ENCODE measurements at regions not wholly inside any gene's neighbourhood (a gene's known extent, or its start where the extent isn't known, plus 50 kb on each side); places are given as distances from the start of the nearest gene placed in this dataset.

DNA sequence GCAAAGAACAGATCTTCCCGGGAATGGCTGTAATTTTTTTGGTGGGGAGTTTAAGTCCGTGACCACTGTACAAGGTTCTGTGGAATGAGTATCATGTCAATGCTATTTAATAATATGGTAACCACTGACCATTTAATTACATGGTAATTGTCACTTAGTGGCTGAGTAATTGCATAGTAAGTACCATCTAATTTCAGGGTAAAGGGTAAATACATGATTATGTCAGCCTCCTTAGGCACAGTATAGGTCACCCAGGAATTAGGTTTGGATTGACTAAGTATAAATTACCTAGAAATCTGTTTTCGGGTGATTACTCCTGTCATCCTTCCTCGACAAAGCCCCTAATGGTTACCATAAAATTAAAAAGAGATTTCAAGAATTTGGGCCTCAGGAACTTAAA is 120.1 kb upstream of the AGBL1 start:
- TF ChIP-seq, protein P1, sequence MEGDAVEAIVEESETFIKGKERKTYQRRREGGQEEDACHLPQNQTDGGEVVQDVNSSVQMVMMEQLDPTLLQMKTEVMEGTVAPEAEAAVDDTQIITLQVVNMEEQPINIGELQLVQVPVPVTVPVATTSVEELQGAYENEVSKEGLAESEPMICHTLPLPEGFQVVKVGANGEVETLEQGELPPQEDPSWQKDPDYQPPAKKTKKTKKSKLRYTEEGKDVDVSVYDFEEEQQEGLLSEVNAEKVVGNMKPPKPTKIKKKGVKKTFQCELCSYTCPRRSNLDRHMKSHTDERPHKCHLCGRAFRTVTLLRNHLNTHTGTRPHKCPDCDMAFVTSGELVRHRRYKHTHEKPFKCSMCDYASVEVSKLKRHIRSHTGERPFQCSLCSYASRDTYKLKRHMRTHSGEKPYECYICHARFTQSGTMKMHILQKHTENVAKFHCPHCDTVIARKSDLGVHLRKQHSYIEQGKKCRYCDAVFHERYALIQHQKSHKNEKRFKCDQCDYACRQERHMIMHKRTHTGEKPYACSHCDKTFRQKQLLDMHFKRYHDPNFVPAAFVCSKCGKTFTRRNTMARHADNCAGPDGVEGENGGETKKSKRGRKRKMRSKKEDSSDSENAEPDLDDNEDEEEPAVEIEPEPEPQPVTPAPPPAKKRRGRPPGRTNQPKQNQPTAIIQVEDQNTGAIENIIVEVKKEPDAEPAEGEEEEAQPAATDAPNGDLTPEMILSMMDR (IDR thresholded peaks at IDR 0.05; ENCODE audit: insufficient read depth, low read length) = no peak
- H3K4me3 ChIP-seq (ENCODE audit: low read depth, low read length) = no peak overlapping the region
- DNase-seq (ENCODE audit: low read depth) = no peak

DNA sequence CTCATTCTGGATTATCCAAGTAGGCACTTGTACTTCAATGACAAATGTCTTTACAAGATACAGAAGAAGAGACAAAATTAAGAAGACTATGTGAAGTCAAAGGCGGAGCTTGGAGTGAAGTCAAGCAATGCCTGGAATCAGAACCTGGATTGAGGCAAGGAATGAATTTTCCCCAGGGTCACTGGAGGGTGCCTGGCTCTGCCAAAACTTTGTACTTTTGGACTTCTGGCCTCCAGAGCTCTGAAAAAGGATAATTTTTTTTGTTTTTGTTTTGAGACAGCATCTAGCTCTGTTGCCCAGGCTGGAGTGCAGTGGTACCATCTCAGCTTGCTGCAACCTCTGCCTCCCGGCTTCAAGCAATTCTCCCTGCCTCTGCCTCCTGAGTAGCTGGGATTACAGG is 119.3 kb upstream of the AGBL1 start:
- TF ChIP-seq, protein P1 (IDR thresholded peaks at IDR 0.05; ENCODE audit: insufficient read depth, low read length) = no peak
- DNase-seq (ENCODE audit: low read depth) = no peak
- no peak overlapping the region for H3K4me3 ChIP-seq (ENCODE audit: low read depth, low read length)

DNA sequence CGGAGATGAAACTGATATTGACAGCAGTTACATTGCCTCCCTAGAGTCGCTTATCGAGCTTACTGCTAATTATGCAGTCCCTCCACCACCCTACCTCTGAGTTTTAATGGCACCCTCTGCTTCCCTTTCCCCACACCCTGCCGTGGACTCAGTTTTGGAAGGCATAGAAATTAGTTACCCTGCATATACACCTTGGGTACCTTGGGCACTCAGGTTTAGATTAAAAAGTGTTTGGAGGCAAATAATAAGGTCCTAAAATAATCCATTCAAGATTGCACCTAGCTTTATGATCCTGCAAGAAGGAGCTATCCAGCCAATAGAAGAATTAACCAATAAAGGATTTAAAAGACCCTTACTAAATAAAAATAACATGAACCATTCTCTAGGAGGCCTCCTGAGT is 117.8 kb upstream of the AGBL1 start:
- H3K4me3 ChIP-seq (ENCODE audit: low read depth, low read length) = no peak overlapping the region
- DNase-seq (ENCODE audit: low read depth) = no peak
- TF ChIP-seq, protein P1 (IDR thresholded peaks at IDR 0.05; ENCODE audit: insufficient read depth, low read length) = no peak

DNA sequence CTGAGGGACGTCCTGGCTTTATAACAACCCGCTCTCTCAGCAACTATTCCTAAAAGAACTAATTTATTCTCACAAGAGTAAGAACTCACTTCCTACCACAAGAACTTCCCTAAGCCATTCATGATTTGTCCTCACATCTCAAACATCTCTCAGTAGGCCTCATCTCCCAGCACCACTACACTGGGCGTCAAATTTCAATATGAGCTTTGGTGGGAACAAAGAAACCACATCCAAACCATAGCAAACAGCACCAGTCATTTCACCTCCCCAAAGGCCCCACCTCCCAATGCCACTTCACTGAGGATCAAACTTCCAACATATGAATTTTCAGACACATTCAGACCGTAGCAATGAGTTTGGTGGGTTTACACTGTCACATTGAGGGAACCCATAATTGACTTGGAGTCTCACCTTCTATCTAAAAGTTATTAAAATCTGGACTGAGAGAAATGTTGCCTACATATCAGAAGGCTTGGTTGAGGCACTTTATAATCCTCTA is 116.4 kb upstream of the AGBL1 start:
- no peak overlapping the region for H3K4me3 ChIP-seq (ENCODE audit: low read depth, low read length)
- DNase-seq (ENCODE audit: low read depth) = no peak
- TF ChIP-seq, protein P1 (IDR thresholded peaks at IDR 0.05; ENCODE audit: insufficient read depth, low read length) = no peak

DNA sequence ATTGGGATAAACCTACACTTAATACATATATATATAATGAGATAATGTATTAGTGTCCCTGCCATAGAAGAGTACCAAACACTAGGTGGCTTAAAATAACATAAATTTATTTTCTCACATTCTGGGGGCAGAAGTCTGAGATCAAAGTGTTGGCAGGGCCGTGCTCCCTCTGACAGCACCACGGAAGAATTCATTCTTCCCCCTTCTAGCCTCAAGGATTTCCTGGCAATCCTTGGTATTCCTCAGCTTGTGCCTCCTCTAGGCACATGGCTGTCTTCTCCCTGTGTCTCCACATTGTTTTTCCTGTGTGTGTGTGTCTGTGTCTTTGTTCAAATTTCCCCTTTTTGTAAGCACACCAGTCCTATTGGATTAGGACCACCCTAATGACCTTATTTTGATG is 115.2 kb upstream of the AGBL1 start:
- DNase-seq (ENCODE audit: low read depth) = no peak
- no peak overlapping the region for H3K4me3 ChIP-seq (ENCODE audit: low read depth, low read length)
- TF ChIP-seq, protein P1 (IDR thresholded peaks at IDR 0.05; ENCODE audit: insufficient read depth, low read length) = no peak

DNA sequence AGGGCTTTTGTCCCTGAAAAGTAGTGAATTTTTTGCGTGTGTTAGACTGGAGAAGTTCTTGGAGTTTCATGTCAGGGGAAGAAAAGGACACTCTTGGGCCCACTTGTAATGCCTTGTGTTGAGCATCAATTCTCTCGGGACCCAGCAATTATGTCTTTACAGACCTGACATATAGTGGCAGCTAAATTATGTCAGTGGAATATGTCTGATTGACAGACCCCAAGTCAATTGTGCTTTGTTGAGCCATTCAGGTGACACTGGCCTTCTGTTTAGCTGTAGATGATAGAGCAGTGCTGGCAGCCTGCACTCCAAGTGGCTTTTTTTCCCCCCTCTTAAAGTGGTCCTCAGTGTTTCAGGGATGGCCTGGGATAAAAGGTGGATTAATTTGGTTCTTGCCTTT is 112.1 kb upstream of the AGBL1 start:
- no peak for DNase-seq (ENCODE audit: low read depth)
- H3K4me3 ChIP-seq (ENCODE audit: low read depth, low read length) = no peak overlapping the region
- TF ChIP-seq, protein P1 (IDR thresholded peaks at IDR 0.05; ENCODE audit: insufficient read depth, low read length) = no peak

DNA sequence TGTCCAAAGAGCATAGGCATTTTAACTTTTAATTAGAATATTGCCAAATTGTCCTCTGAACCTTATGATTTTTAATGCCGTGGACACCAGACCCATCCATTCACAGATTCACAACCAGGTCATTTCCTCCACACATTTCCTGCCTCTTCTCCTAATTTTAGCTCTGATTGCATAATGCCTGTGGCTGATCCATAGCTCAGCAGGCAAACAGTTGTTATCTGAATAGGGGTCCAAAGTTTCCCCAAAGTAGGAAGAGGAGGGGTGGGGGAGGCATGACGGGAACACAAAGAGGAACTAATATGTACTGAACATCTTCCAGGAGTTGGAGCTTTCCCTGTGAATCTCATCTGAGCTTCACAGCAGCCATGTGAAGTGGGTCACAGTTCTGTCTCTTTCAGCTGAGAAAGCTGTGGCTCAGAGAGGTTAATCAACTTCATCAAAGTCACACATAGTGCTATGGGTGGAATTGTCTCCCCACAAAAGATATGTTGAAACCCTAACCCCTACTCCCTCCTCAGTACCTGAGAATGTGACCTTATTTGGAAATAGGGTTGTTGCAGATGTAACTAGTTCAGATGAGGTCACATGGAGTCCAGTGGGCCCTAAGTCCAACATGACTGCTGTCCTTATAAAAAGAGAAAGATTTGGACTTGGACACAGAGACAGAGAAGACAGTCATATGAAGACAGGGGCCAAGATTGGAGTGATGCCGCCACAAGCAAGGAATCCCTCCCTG is 106.7 kb upstream of the AGBL1 start:
- no peak for DNase-seq (ENCODE audit: low read depth)
- TF ChIP-seq, protein P1 (IDR thresholded peaks at IDR 0.05; ENCODE audit: insufficient read depth, low read length) = no peak
- no peak overlapping the region for H3K4me3 ChIP-seq (ENCODE audit: low read depth, low read length)

Data from fibroblast of the aortic adventitia (primary cell).